Adipocyte (in vitro differentiated cells): ENCODE measurements at regions not wholly inside any gene's neighbourhood (a gene's known extent, or its start where the extent isn't known, plus 50 kb on each side); places are given as distances from the start of the nearest gene placed in this dataset.

Experiments
- DNase-seq: peaks from one replicate; pipeline ENCODE4 v3.0.0-alpha.2; 2015; ENCODE audit warnings: low read depth
- H3K27me3 ChIP-seq: replicated peaks from 2 replicates; pipeline ENCODE4 v1.7.0; 2013; ENCODE audit warnings: mild to moderate bottlenecking, low read length, moderate library complexity; ENCODE audit not compliant: control insufficient read depth, insufficient read depth
- H3K36me3 ChIP-seq: 2 replicates; pipeline ENCODE4 v1.7.0; 2013; ENCODE audit warnings: low read length, mild to moderate bottlenecking, moderate library complexity; ENCODE audit not compliant: control insufficient read depth, insufficient read depth, severe bottlenecking
- H3K4me1 ChIP-seq: 2 replicates; pipeline ENCODE4 v1.7.0; 2013; ENCODE audit warnings: mild to moderate bottlenecking, low read length, moderate library complexity; ENCODE audit not compliant: control insufficient read depth, insufficient read depth
- H3K4me3 ChIP-seq: 2 replicates; pipeline ENCODE4 v1.7.0; 2013; ENCODE audit warnings: mild to moderate bottlenecking, low read length, moderate library complexity
- H3K9ac ChIP-seq: 2 replicates; pipeline ENCODE4 v1.7.0; 2013; ENCODE audit warnings: mild to moderate bottlenecking, low read length, moderate library complexity
- H3K9me3 ChIP-seq: 2 replicates; pipeline ENCODE4 v1.7.0; 2013; ENCODE audit warnings: mild to moderate bottlenecking, low read length, moderate library complexity; ENCODE audit not compliant: control insufficient read depth

- Histone ChIP-seq H3K4me1 (no peaks in the 10 kb centered on the region), H3K27me3 (no peaks in the 10 kb centered on the region), H3K9me3 (peaks cover 2% of the 10 kb centered on the region), H3K36me3 (no peaks in the 10 kb centered on the region), H3K9ac (no peak overlapping the region), H3K4me3 (no peak overlapping the region)
- no peak for DNase-seq
Measured at GRCh38 chr4:160928482-160928881, 1235.3 kb downstream of the FSTL5 start.

GRCh38 chr4:160947653-160948052, 1216.1 kb downstream of the FSTL5 start:
- H3K4me3 ChIP-seq = no peak overlapping the region
- H3K9me3 ChIP-seq = peaks cover 2% of the 10 kb centered on the region
- H3K4me1 ChIP-seq = no peaks in the 10 kb centered on the region
- no peaks in the 10 kb centered on the region for H3K36me3 ChIP-seq
- DNase-seq = no peak
- no peak overlapping the region for H3K9ac ChIP-seq
- H3K27me3 ChIP-seq = no peaks in the 10 kb centered on the region

GRCh38 chr4:160956875-160957274, 1206.9 kb downstream of the FSTL5 start:
- DNase-seq = no peak
- H3K4me3 ChIP-seq = no peak overlapping the region
- H3K36me3 ChIP-seq = no peaks in the 10 kb centered on the region
- no peak overlapping the region for H3K9ac ChIP-seq
- H3K4me1 ChIP-seq = no peaks in the 10 kb centered on the region
- H3K9me3 ChIP-seq = peaks cover 2% of the 10 kb centered on the region
- no peaks in the 10 kb centered on the region for H3K27me3 ChIP-seq

GRCh38 chr4:160969925-160970324, 1193.9 kb downstream of the FSTL5 start:
- no peaks in the 10 kb centered on the region for H3K27me3 ChIP-seq
- no peaks in the 10 kb centered on the region for H3K4me1 ChIP-seq
- no peak overlapping the region for H3K4me3 ChIP-seq
- H3K36me3 ChIP-seq = no peaks in the 10 kb centered on the region
- no peak for DNase-seq
- no peaks in the 10 kb centered on the region for H3K9me3 ChIP-seq
- H3K9ac ChIP-seq = no peak overlapping the region

GRCh38 chr4:160980091-160980490, 1183.7 kb downstream of the FSTL5 start:
- Histone ChIP-seq H3K4me3 (no peak overlapping the region), H3K9ac (no peak overlapping the region), H3K27me3 (no peaks in the 10 kb centered on the region), H3K9me3 (no peaks in the 10 kb centered on the region), H3K4me1 (no peaks in the 10 kb centered on the region), H3K36me3 (no peaks in the 10 kb centered on the region)
- DNase-seq = no peak

- no peaks in the 10 kb centered on the region for H3K4me1 ChIP-seq
- no peaks in the 10 kb centered on the region for H3K36me3 ChIP-seq
- H3K27me3 ChIP-seq = no peaks in the 10 kb centered on the region
- no peak overlapping the region for H3K4me3 ChIP-seq
- H3K9ac ChIP-seq = no peak overlapping the region
- DNase-seq = no peak
- no peaks in the 10 kb centered on the region for H3K9me3 ChIP-seq
Measured at GRCh38 chr4:160981083-160981482, 1182.7 kb downstream of the FSTL5 start.

GRCh38 chr4:160983035-160983434, 1180.8 kb downstream of the FSTL5 start:
- Histone ChIP-seq H3K4me3 (no peak overlapping the region), H3K9me3 (no peaks in the 10 kb centered on the region), H3K27me3 (no peaks in the 10 kb centered on the region), H3K9ac (no peak overlapping the region), H3K36me3 (no peaks in the 10 kb centered on the region), H3K4me1 (no peaks in the 10 kb centered on the region)
- DNase-seq = no peak

GRCh38 chr4:161002386-161002785, 1161.4 kb downstream of the FSTL5 start:
- no peak for DNase-seq
- H3K27me3 ChIP-seq = no peaks in the 10 kb centered on the region

GRCh38 chr4:161003418-161004057, 1160.3 kb downstream of the FSTL5 start:
- DNase-seq = no peak
- H3K4me1 ChIP-seq = no peaks in the 10 kb centered on the region
- H3K9me3 ChIP-seq = peaks cover 4% of the 10 kb centered on the region
- H3K27me3 ChIP-seq = no peaks in the 10 kb centered on the region
- H3K9ac ChIP-seq = no peak overlapping the region
- H3K36me3 ChIP-seq = no peaks in the 10 kb centered on the region
- no peak overlapping the region for H3K4me3 ChIP-seq

More at GRCh38 chr4:161002386-161002785, 1161.4 kb downstream of the FSTL5 start:
- no peaks in the 10 kb centered on the region for H3K4me1 ChIP-seq
- H3K4me3 ChIP-seq = no peak overlapping the region
- peaks cover 4% of the 10 kb centered on the region for H3K9me3 ChIP-seq
- H3K36me3 ChIP-seq = no peaks in the 10 kb centered on the region
- H3K9ac ChIP-seq = no peak overlapping the region

- no peak overlapping the region for H3K9ac ChIP-seq
- peaks cover 4% of the 10 kb centered on the region for H3K9me3 ChIP-seq
- no peaks in the 10 kb centered on the region for H3K36me3 ChIP-seq
- DNase-seq = no peak
- H3K27me3 ChIP-seq = no peaks in the 10 kb centered on the region
- no peaks in the 10 kb centered on the region for H3K4me1 ChIP-seq
- H3K4me3 ChIP-seq = no peak overlapping the region
Measured at GRCh38 chr4:161005746-161006145, 1158.1 kb downstream of the FSTL5 start.

GRCh38 chr4:161008527-161008926, 1155.3 kb downstream of the FSTL5 start:
- Histone ChIP-seq H3K27me3 (no peaks in the 10 kb centered on the region), H3K9ac (no peak overlapping the region), H3K4me1 (no peaks in the 10 kb centered on the region), H3K4me3 (no peak overlapping the region), H3K9me3 (no peaks in the 10 kb centered on the region), H3K36me3 (no peaks in the 10 kb centered on the region)
- no peak for DNase-seq

GRCh38 chr4:161010227-161010626, 1153.6 kb downstream of the FSTL5 start:
- Histone ChIP-seq H3K27me3 (no peaks in the 10 kb centered on the region), H3K36me3 (no peaks in the 10 kb centered on the region), H3K9ac (no peak overlapping the region), H3K4me1 (no peaks in the 10 kb centered on the region), H3K9me3 (no peaks in the 10 kb centered on the region), H3K4me3 (no peak overlapping the region)
- DNase-seq = no peak
